NCI-H345 treated with DMSO at 0.1 percent for 48 hours (cell line): ENCODE measurements at regions not wholly inside any gene's neighbourhood (a gene's known extent, or its start where the extent isn't known, plus 50 kb on each side); places are given as distances from the start of the nearest gene placed in this dataset.

Experiments
- DNase-seq: peaks from one replicate; lab custom pipeline; 2025; ENCODE audit not compliant: unreplicated experiment; lab: John Stamatoyannopoulos, UW

DNA sequence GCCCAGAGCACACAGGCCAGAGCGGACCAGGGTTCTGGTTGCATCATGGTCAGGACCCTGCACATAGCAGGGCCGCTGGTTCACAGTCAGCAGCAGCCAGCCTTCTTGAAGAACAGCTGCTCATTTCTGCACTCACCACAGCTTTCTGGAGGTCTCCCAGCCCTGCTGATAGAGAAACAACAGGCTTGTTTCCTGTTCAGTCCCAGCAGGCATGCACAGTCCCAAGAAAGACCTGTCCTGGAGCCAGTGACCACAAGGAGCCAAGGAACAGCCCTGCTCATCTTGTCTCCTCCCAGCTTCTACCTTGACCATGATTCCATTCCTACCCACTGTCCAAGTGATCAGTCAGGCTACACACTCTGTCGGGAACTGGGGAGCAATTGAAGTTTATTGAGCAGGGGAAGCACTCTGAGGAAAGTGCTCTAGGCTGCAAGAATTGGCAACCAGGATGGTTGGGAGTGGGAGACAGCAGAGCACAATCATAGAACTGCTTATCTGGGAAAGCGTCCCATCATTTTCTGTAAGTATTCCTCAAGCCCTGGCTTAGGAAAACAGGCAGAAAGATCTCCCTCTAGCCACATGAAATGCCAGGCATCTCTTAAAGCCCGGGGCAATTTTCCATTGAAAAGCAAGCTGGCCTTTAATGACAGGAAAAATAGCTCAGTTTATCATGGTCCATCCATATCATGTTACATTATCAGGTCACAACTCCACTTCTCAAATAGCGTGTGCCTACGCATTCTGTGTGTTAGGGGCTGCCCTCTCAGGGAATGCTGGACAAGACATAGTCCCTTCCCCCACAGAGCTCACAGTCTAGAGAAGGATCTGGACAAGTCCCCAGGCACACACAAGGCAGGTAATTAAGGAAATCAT is 155.4 kb upstream of the FOXF1 start:
- DNase-seq = no peak

DNA sequence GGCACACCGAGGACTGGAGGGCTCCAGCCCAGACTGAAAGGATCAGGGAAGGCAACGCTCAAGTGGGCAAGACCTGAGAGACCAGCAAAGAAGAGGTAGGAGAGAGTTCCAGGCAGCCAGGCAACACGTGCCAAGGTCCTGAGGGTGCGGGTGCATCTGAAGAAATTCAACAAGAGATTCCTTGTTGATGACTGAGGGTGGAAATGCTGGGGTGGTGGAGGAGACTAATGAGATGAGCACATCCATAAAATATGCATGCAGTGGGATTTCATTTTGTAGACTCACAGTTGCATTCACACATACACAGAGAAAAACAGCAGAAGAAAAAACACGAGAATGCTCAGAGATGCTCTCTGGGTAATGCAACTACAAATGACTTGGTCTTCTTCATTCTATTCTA is 154.8 kb upstream of the FOXF1 start:
- no peak for DNase-seq

DNA sequence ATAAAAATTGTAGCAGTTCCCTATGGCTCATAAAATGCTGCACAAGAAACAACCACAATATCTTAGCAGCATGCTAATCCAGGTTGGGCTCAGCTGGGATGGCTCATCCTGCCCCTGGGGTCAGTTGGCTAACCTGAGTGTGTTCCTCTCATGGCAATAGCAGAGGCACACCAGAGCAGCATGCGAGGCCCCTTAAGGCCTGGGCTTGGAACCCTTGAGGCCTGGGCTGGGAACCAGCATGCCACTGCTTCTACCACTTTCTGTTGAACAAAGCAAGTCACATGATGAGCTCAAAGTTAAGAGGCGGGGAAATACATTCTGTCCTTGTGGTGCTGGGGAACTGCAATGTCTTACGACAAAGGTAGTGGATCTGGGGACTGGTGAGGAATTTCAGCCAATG is 154.4 kb upstream of the FOXF1 start:
- DNase-seq = no peak

DNA sequence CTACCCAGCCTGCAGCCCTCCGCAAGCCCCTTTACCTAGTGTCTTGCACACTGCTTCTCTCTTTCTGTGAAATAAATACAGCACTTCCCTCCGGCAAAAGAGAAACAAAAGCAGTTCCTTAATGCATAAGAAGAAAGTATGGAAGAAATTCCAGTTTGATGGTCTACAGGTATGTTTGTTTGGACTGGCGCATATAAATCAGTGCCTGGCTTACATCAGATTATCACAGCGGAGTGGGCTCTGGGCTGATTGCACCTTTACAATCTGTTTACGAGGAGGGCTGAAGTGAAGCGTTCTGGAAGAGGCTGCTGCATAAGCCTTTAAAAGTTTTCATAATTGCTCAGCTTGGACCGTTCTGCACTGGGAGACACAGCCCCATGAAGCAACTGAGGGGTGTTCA is 153.5 kb upstream of the FOXF1 start:
- DNase-seq = no peak

DNA sequence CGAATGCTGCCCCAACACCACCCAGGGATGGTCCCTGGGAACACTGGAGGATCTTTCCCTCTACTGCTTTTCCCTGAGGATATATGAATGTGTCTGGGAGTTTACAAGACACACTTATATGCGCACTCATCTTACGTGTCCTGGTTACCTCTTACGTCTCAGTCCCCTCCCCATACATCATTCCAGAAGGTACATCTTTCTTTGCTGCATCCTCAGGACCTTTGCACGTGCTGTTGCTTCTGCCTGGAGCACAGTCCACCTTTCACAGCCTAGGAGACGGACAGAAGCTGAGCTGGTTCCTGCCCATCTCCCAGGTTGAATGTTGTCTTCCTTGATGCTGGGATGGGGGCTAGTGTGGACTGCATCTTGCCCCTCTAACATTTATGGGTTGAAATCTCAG is 153.0 kb upstream of the FOXF1 start:
- no peak for DNase-seq

DNA sequence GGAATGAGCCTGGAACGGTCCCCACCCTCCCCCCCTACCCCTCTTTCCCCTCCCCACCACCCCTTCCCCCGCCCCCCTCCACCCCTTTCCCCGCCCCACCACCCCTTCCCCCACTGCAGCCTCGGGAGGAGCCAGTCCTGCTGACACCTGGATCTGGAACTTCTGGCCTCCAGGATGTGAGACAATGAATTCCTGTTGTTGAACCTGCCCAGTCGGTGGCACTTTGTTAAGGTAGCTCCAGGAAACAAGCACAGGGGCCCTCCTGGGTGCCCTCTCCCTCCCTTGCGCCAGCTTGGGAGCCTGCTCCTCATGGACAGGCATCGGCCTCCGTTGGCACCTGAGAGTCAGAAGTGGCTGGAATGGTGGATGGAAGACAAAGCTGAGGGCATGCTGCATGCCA is 152.4 kb upstream of the FOXF1 start:
- DNase-seq = no peak

DNA sequence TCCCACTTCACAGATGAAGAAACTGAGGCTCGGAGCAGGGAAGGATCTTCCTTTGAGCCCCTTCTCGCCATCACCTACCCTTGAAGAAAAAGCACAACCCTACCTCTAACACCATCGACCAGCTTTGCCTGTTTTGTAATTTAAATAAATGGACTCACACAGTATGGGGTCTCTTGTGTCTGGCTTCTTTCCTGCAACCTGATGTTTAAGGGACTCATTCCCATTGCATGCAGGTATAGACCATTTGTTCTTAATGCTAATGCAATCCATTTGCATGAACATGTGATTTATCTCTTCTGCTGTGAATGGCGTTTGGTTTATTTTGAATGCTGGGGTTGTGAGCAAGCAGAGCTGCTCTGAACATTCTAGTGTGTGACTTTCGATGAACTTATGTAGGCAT is 150.8 kb upstream of the FOXF1 start:
- DNase-seq = no peak

DNA sequence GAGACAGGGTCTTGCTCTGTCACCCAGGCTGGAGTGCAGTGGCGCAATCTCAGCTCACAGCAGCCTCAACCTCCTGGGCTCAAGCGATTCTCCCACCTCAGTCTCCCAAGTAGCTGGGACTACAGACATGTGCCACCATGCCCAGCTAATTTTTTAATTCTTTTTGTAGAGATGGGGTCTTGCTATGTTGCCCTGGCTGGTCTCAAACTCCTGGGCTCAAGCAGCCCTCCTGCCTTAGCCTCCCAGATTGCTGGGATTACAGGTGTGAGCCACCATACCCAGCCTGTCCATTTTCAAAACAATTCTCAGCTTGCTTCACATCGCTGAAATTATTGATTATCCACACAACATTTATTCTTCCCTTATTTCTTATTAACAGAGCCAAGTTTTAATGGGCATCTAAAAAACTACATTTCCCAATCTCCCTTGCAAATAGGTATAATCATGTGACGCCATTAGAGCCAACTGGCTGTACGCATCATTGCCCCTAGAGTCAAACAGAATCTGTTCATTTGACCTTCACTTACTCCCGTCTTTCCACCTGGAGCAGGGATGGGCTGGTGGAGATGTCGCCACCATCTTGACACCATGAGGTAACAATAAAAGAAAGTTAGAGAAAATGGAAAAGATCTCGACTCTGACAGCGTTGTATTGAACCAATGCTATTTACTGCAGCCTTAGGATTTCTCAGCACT is 148.0 kb upstream of the FOXF1 start:
- no peak for DNase-seq

DNA sequence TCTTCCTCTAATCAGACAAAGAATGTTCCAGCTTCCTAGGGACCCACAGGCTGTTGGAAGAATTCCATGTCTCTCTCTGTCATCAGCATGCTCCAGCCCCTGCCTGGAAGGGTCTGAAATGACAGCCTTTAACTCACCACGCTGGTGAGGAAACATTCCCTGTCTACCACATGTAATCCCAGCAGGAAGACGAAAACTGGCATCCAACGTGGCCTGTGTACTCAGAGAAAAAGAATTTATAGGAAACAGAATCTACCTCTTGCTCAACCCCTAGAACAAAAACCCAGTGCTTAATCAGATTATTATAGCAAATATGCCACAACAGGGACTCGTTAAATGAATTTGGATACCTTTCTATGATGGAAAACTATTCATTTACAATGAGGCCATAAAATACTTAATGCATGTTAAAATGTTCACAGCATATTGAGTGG is 147.3 kb upstream of the FOXF1 start:
- DNase-seq = no peak

DNA sequence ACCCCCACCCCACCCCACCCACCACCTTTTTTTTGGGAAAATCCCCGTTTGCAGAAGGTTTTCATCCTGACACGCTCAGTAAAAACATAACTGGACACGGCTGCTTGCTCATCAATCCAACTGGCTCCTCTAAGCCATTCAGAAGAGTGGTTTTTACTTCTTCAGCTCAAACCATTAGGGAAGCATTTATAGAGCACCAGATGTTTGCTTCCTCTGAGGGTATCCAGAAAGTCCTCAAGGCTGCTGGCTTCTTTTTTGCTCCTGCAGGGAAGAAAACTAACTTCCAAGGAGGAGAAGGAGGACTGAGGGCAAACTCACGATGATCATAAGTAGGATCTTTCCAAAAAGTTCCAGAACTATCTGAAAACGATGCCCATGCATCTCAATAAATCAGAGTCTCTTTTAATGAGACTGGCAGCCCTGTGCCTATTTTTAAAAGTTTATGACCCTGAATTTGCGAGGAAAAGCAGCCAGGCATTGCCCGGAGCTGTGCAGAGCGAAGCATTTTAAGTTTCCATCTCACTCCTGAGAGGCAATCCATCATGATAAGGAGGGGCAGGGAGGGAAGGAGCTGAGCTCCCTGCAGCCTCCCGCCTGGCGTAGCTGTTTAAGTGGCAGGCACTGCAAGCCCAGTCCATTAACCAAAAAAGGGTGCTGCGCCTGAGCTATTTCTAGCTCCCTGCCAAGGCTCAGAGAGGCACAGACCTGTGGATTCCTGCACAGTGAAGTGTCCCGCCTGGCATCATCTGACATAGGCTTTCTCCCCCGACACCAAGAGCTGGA is 146.3 kb upstream of the FOXF1 start:
- DNase-seq = no peak

DNA sequence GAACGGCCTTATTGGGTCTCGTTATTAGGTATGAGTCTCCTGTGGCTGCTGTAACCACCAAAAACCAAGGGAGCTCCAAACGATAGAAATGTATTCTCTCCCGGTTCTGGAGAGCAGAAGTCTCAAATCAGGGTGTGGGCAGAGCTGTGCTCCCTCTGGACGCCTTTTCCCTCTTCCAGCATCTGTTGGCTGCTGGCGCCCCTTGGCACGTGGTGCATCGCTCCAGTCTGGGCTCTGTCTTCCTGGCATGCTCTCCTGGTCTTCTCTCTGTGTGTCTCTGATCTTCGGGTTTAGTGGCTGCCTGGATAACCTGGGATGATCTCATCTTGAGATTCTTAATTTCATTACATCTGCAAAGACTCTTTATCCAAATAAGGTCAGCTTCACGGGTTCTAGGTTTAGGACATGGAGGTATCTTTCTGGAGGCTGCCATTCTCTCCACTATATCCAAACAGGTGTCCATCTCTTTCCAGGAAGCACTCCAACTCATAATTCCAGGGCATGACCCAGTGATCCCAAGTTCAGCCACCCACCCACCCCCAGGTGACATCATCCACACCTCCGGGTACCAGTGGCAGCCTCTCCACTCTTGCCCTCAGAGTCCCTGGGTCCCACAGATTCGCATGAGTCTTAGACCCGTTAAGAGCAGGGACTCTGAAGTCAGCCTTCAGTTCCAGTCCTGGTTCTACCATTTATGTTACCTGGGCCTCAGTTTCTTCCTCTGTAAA is 145.5 kb upstream of the FOXF1 start:
- DNase-seq = no peak

DNA sequence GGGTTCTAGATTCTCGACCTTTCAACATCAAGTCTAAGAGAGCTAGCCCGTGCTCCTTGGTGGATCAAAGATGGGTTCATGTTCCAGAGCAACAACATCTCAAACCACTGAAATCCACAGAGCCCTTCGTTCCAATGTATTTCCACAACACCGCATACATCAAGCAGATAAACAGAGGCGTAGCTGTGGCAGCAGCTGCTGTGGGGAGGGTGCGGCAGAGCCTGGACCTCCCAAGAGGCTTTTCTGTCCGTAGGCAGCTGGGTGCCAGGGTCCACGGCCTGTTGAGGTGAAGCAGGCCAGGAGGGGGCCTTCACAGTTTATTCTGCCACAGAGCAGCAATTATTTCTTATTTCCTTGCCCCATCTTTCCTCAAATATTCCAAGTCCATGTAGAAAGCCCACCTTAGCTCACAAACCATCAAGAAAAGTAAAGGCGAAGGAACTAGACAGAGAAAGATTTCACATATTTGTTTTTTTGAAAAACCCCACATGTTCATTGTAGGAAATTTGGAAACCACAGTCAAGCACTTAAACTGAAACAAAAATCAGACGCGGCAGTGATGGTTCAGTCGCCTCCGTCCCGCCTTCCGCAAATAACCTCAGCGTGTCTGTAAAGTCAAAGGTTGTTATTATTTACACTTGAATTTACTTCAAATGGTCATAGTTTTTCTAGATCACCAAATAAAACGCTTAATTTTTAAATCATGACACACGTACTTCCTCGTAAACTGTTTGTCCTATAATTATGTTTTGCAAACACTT is 144.6 kb upstream of the FOXF1 start:
- DNase-seq = no peak

DNA sequence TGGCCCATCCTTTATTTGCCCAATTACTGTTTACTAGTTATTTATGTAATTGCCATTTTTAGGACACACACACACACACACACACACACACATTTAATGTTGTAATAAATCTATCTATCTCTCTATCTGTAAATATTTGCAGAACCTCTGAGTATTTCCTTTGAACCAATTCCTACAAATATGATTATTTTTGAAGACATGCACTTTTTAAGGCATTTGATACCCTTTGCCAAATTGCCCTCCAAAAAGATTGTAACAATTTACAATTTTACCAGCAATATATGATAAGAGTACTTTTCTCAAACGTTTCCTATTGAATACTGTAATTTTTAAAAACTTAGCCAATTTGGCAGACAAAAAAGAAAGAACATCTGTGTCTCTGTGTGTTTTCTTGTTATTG is 143.8 kb upstream of the FOXF1 start:
- DNase-seq = no peak

DNA sequence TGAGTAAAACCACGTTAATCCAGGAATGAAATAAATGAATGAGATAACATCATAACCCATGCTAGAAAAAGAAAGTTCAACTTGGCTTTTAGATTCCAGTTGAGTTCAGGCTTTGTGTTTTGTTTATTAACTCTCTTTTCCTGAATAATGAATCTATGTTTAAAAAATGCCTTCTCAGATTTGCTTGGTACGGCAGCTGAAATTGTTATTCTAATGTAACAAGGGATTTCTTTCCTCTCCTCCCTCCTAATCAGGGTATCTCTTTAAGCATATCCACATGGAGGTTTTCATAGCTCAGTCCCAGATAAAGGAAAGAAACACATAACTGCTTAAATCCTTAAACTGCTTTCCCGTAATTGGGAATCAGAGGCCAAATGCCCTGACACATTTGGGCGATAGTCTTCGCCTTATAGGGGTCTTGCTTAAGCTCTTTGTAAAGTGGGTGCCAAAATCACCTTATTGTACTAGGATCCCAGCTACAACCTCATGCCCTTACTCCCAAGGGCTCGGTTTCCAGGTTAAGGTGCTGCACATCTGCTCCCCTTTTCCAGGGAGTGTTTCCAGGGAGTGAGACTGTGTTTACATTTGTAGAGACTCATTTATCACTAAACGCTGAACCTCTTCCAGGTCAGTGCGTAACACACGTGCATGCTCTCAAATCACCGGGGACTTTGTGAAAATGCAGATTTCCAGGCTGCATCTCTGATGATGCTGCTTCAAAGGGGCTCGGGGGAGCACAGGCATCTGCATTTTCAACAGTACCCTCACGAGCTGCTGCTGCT is 142.8 kb upstream of the FOXF1 start:
- DNase-seq = no peak

DNA sequence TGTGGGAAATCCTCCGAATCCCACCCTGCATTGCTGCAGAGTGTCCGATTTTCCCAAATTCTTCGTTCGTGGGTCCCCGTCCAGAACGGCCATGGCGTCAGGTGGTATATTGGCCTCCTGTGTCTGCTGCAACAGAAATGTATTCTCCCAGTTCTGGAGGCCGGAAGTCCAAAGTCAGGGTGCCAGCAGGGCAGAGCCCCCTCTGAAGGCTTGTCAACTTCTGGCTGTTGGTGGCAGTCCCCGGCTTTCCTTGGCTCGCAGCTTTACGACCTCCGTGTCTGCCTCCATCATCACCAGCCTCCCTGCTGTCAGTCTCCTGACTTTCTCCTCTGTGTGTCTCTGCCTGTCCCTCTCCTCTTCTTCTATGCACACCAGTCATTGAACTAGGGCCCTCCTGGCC is 142.1 kb upstream of the FOXF1 start:
- no peak for DNase-seq

DNA sequence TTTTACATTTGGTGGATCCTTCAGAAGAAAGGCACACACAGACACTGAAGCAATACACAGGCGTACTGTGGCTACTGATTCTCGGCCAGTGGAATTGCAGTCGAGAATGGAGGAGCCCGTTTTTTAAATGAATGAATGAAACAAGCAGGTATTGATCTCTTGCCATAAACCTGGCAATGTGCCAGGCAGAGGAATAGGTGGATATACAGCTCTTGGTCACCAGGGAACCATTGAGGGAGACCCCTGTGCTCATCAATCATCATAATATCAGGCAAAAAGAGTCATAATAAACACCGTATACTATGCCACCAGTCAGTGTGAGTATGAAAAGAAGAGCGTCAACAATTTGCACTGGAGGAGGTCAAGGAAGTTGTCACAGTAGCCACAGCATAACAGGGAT is 140.3 kb upstream of the FOXF1 start:
- DNase-seq = no peak

DNA sequence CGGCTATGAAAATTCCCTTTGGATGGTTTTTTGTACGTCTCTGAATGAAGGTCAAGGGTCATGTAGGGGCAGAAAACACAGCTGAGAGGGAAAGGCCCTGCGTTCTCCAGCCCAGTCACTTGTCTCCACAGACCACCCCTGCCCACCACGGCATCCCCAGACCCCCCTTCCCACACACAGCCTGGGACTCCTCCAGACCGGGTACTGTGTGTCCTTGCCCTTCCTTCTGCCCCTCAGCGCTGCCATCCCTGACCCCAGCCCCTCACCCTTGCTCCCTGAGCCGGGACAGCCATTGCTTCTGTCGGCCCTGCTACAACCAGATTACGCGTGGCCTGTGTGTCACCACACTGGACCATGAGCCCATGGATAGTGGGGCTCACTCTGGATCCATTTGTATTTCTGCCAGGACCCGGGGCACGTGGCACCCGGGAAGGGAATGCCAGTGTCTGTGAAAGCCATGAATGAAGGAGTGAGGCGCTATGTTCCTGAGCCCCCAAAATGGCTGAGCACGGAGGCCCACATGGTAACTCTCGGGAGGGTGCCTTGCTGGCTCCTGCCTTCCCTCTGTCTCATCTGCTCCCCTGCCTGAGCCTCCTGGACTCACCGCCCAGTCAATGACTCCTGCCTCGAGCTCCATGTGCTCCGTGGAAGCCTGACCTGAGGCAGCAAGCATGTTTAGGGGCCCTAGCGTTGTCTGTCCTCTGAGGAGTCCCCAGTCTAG is 139.1 kb upstream of the FOXF1 start:
- no peak for DNase-seq

DNA sequence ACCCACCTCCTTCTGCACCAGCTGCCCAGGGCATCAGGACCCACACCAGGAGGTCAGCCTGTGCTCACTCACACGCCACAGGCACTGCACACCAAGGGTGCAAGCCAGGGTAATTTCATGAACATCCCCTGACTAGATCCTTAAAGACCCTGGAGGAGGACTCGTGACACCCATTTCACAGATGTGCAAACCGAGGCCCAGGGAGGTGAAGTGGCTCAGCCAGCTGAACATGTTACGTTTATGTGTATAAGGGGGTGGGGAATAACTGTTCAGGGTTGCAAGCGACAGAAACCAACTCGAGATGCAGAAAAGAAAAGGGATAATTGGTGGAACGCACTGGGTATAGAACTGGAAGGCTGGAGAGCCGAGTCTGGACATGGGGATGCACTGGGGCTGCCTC is 138.1 kb upstream of the FOXF1 start:
- no peak for DNase-seq

DNA sequence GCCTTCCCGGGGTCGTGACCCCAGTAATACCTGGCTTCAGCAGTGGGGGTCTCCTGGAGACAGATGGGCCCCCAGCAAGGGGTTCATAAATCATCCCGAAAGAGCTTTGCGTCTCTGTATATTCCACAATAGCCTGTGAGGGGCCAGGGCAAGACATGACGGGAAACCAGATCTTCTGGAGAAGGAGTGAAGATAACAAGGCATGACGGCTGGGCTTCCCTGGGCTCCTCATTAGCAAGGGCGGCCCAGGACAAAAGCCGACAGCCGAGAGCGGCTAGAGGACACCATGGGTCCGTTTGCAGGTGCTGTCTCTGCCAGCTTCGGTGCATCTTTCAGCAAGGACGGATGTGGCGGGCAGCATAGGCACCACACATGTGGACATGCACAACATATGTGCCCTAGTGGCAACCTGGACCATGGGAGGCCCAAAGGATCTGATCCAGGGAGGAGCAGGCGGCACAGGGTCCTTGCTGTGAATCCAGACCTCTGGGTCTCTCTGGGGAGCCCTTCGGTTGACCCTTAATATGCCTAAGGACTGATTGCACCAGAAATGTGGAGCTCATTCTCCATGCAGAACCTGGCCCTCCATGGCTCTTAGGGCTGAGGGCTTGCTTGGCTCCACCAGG is 136.9 kb upstream of the FOXF1 start:
- DNase-seq = no peak
